HG03103 (cell line): ENCODE measurements at regions not wholly inside any gene's neighbourhood (a gene's known extent, or its start where the extent isn't known, plus 50 kb on each side); places are given as distances from the start of the nearest gene placed in this dataset.

ENCODE experiments used
- ATAC-seq: cut with Tn5 transposase; IDR thresholded peaks from one replicate; pipeline ENCODE4 v1.9.1; 2021; ENCODE audit warnings: low read depth; ENCODE audit not compliant: unreplicated experiment

DNA sequence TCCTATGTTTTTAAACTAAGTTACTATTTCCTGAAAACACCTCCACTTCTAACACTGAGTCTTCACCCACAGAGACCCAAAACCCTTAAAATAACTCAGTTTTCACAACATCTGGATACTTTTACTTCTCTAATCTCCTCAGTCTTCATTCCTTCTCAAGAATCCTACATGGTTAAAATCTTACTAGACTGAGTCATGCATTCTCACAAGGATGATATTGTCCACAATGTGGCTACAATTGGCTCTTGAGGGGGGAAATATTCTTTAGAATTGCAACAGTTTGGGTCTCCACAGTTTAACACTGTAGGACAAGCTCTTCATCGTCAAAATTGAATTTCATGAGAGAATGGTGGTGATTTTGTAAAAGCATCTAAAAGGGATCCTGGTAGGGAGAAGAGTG is 397.1 kb downstream of the SLITRK5 start:
- no peak for ATAC-seq

DNA sequence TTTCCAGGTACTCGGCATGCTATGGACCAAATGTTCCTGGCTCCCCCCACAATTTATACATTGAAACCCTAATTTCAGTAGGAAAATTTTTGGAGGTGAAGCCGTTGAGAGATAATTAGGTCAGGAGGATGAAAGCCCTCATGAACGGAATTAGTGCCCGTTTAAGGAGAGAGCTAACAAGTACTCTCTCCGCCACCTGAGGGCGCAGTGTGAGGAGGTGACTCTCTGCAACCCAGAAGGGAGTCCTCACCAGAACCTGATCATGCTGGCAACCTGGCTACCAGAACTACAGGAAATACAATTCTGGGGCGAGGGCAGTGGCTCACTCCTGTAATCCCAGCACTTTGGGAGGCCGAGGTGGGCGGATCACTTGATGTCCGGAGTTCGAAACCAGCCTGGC is 397.8 kb downstream of the SLITRK5 start:
- ATAC-seq: no peak

DNA sequence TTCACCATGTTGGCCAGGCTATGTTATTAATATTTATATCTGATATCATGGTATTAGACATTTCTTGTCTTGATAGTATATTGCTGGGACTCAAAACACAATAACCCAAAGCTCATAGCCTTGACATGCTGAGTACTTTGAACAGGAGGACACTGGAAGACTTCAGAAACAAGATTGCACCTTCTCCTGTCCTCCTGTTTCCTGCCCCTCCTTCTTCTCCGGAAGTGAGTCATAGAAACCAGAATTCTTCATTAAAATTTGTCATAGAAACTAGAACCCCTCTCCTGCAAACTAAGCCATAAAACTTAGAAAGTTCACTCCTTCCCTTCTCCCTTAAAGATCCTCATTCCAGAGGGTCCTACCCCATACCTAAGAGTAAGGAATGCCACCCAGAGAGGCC is 400.2 kb downstream of the SLITRK5 start:
- ATAC-seq: no peak

GRCh38 chr13:88074794-88075510 is 403.8 kb downstream of the SLITRK5 start:
- no peak for ATAC-seq

DNA sequence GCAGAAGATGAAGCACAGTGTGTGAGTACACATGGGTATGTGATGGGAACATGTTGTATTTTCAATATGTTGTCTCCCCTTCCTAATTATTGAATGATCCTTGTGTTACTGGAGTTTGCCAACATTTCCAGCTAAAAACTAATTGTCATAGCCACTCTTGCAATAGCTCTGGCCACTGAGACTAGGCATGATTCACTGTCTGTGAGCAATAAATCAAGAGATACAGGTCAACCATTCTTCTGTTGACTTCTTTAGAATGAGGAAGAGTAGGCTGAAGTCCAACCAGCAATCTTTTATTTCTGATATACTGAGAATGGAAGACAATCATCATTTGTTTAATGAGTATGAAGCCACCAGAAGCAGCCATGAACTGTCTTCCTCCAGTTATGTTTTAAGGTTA is 413.9 kb downstream of the SLITRK5 start:
- ATAC-seq: no peak

DNA sequence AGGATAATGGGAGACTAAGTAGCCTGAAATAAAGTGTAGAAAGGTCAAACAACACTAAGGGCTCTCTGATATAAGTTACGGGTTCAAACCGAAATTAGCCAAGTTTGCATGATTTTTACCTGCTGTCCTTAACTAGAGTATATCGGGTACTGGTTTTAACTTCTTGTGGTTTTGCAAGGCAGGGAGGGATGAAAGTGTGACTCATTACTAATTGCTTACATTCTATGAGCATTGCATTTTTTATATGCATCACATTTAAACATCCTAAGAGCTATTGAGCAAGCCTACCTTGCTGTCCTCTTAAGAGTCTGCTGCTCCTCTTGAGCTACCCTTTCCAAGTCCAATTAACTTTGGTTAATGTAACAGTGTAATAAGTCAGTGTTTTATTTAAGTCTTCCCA is 415.4 kb downstream of the SLITRK5 start:
- ATAC-seq: no peak

DNA sequence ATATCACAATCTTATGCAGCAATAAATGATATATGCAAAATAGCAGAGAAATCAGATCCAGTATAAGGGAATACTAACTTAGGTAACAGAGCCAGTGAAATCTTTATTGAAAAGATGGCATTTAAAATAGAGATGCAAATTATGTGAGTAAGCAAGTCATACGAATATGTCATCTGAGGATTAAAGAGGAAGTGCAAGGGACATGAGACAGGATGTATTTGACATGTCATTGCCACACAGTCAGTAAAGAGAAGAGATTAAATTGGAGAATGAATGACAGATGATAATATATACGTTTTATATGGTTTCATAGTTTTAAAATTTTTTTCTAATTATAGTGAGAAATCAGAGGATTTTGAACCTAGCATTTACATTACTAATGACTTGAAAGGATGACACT is 426.4 kb downstream of the SLITRK5 start:
- ATAC-seq: no peak

- ATAC-seq: no peak
Observed at GRCh38 chr13:88103824-88104223, 432.7 kb downstream of the SLITRK5 start.

DNA sequence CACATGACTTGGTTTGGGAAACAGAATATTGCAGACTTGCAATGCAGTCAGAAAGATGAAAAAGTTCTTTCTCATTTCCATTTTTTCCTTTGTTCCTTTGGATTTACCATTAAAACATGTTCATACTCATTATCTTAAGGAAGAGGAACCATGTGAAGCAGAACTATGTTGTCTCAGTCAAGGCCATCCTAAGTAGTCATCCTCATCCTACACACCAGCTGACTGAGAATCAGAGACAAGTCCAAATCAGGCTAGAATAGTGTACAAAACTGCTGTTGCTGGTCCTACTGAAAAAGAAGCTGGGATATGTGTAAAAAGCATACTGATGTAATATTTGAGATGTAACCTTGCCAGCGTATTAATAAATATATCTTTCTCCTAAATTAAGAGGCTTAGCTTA is 433.4 kb downstream of the SLITRK5 start:
- no peak for ATAC-seq

GRCh38 chr13:88107570-88107969 is 436.4 kb downstream of the SLITRK5 start:
- no peak for ATAC-seq

DNA sequence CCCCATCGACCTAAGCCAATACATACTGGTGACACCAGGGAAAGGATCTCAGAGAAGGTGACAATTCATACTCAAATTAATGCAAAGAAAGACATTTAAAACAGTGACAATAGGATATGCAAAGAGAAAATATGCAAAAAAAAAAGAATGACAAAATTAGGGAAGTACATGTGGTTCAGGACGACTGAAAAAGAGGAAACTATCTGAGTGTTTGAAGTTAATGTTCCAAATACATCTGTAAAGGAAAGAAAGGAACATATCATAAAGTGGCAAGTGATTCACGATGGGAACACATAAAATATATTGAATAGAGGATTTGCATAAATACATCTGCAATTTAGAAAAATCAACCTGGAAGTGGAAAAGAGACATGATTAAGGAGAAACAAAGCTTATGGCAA is 441.4 kb downstream of the SLITRK5 start:
- no peak for ATAC-seq

- ATAC-seq: no peak
Observed at GRCh38 chr13:88115976-88116375, 444.8 kb downstream of the SLITRK5 start.

GRCh38 chr13:88118952-88119351 is 447.8 kb downstream of the SLITRK5 start:
- no peak for ATAC-seq

GRCh38 chr13:88124142-88124541 is 453.0 kb downstream of the SLITRK5 start:
- no peak for ATAC-seq

DNA sequence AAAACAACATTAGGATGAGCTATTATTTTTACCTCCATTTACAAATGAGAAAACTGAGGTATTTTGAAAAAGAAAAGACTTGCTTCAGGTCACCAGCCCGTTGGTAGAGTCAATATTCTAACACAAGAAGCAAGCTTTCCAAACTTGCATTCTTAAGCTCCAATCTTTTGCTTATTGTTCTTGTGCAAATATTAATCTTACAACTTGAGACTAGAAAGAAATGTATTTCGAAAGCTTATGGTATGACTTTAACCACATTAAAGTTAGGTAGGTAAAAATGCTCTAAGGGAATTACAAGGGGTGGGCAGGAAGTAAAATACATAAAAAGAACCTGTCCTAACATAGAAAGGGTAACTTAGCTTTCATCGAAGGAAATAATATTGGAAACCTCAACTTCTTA is 453.9 kb downstream of the SLITRK5 start:
- no peak for ATAC-seq

- no peak for ATAC-seq
Observed at GRCh38 chr13:88136098-88136790, 465.1 kb downstream of the SLITRK5 start.

GRCh38 chr13:88142653-88143052 is 471.5 kb downstream of the SLITRK5 start:
- ATAC-seq: no peak

- ATAC-seq: no peak
Observed at GRCh38 chr13:88144580-88144979, 473.4 kb downstream of the SLITRK5 start.

DNA sequence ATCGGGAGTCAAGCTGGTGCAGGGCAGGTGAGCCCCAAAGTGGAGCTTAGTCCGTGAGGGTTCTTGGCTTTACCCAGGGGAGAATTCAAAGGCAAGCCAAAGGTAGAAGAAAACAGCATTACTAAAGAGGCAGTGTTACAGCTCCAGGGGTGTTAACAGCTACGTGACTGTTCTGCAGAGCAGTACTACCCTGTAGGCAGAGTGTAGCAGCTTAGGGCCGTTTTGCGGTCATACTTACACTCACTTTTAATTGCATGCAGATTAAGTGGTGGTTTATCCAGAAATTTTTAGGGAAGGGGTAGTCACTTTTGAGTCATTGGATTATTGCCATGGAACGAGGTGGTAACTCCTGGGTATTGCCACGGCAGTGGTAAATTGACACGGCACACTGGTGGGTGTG is 482.2 kb downstream of the SLITRK5 start:
- no peak for ATAC-seq

GRCh38 chr13:88154001-88154400 is 482.8 kb downstream of the SLITRK5 start:
- no peak for ATAC-seq

DNA sequence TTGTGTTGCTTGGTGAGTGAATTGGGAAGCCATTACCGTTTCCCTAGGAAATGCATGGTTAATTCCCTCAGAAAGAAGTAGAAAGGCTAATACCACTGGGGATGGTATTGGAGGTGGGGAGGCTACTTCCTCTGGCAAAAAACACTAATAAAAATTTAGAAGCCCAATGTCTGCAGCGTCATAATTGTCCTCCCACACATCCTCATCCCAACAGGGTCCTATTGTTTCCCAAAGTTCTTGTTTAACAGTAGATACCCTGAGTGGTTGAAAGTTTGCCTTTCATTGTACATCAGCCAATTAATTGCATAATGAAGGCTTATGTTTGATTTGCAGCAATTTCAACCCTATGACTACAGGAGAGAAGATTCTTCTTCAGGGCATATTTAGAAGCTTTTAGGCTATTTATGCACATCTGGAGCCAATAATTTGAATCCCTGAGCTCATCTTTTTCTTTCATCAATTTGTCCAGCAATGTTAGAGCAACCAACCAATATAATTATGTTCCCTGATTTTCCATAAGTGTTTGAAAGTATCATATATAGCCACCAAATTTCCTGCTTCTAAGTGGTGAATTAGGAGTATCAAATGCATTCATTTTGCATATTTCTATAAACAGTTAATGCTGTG is 491.0 kb downstream of the SLITRK5 start:
- no peak for ATAC-seq

GRCh38 chr13:88176231-88176630 is 505.1 kb downstream of the SLITRK5 start:
- no peak for ATAC-seq
